HCT116 (cell line): ENCODE measurements at regions not wholly inside any gene's neighbourhood (a gene's known extent, or its start where the extent isn't known, plus 50 kb on each side); places are given as distances from the start of the nearest gene placed in this dataset.

Source experiments
- ATAC-seq: fragments of 200-7000 bp; cut with Tn5 transposase; 2 replicates; pipeline ENCODE4 v1.9.1; 2020; ENCODE audit warnings: mild to moderate bottlenecking, moderate library complexity
- BruUV-seq: library from RNA; stranded (reverse); fragments of 400-500 nt; replicated peaks from 2 replicates; lab custom pipeline; 2021; lab: Mats Ljungman, UMichigan
- CTCF ChIA-PET: fragments of 300-600 bp; sonication (Branson Sonifier 250); formaldehyde crosslinking; loops from one replicate; lab custom pipeline; 2021; ENCODE audit warnings: antibody characterized with exemption; lab: Charles Lee
- POLR2A ChIA-PET: fragments of 300-600, 350-600 bp; sonication (Branson Sonifier 250); formaldehyde crosslinking; loops from one replicate; lab custom pipeline; 2021; ENCODE audit warnings: antibody characterized with exemption; lab: Charles Lee
- RAD21 ChIA-PET, 2 experiments: fragments of 300-600 bp; sonication (Branson Sonifier 250); formaldehyde crosslinking; loops; one replicate each; lab custom pipeline; 2023; ENCODE audit warnings: low total read pairs in 2 of 2; ENCODE audit not compliant: uncharacterized antibody in 2 of 2, unreplicated experiment in 2 of 2, low non-redundant PET in 1 of 2; lab: Charles Lee
- DNase-seq: peaks from one replicate; pipeline ENCODE4 v3.0.0-alpha.2; 2010; ENCODE audit warnings: low read depth, low spot score
- H2AFZ ChIP-seq: fragments of 200-600 bp; shearing (Covaris generic), sonication (generic); 2 replicates; pipeline ENCODE4 v1.6.1; 2017; ENCODE audit warnings: low read depth, mixed run types, mixed read lengths, antibody characterized with exemption, low read length; ENCODE audit not compliant: poor library complexity, severe bottlenecking
- H3K27ac ChIP-seq: 2 replicates; pipeline ENCODE4 v1.5.1; 2012; ENCODE audit warnings: low read depth, low read length
- H3K27me3 ChIP-seq: fragments of 200-600 bp; sonication (generic); 2 replicates; pipeline ENCODE4 v1.6.1; 2016; ENCODE audit warnings: mixed run types, low read length, mixed read lengths; ENCODE audit not compliant: insufficient read depth
- H3K36me3 ChIP-seq, 2 experiments: fragments of 200-500 bp in 1 of 2; fragments of 200-600 bp in 1 of 2; sonication (Bioruptor generic) in 1 of 2; sonication (generic) in 1 of 2; 2 replicates each; pipeline versions ENCODE4 v1.5.1 to v1.6.1; 2014 to 2016; ENCODE audit warnings: low read length in 2 of 2, inconsistent platforms in 1 of 2, mixed read lengths in 1 of 2, mixed run types in 1 of 2; ENCODE audit not compliant: insufficient read depth in 2 of 2, control insufficient read depth in 1 of 2
- H3K4me1 ChIP-seq, 2 experiments: fragments of 200-600 bp in 1 of 2; sonication (generic) in 1 of 2; 2 replicates each; pipeline versions ENCODE4 v1.5.1 to v1.6.1; 2012 to 2017; ENCODE audit warnings: low read length in 2 of 2, inconsistent platforms in 1 of 2, mild to moderate bottlenecking in 1 of 2, mixed read lengths in 1 of 2, mixed run types in 1 of 2, moderate library complexity in 1 of 2; ENCODE audit not compliant: insufficient read depth in 2 of 2, control insufficient read depth in 1 of 2
- H3K4me2 ChIP-seq: fragments of 200-600 bp; sonication (generic); 2 replicates; pipeline ENCODE4 v1.6.1; 2017; ENCODE audit warnings: mixed run types, low read length, mixed read lengths
- H3K4me3 ChIP-seq, 2 experiments: fragments of 200-600 bp in 1 of 2; sonication (generic) in 1 of 2; replicated peaks in 1 of 2; 2 replicates each; pipeline ENCODE4 v1.5.1; 2011 to 2016; ENCODE audit warnings: low read length in 2 of 2, control low read depth in 1 of 2, low read depth in 1 of 2, mild to moderate bottlenecking in 1 of 2, mixed read lengths in 1 of 2, mixed run types in 1 of 2
- H3K79me2 ChIP-seq: fragments of 200-600 bp; sonication (generic); 2 replicates; pipeline ENCODE4 v1.6.1; 2017; ENCODE audit warnings: mild to moderate bottlenecking, mixed run types, low read length, moderate library complexity, mixed read lengths; ENCODE audit not compliant: insufficient read depth
- H3K9ac ChIP-seq: fragments of 200-600 bp; sonication (generic); 2 replicates; pipeline ENCODE4 v1.6.1; 2016; ENCODE audit warnings: low read length, mixed read lengths
- H3K9me2 ChIP-seq: fragments of 200-600 bp; sonication (generic), shearing (Covaris generic); 2 replicates; pipeline ENCODE4 v1.6.1; 2017; ENCODE audit warnings: mixed run types, mild to moderate bottlenecking, moderate library complexity; ENCODE audit not compliant: insufficient read depth
- H3K9me3 ChIP-seq, 2 experiments: fragments of 200-500 bp in 1 of 2; fragments of 200-600 bp in 1 of 2; sonication (Bioruptor generic) in 1 of 2; sonication (generic) in 1 of 2; 2 replicates each; pipeline ENCODE4 v1.6.1; 2014 to 2017; ENCODE audit warnings: low read length in 2 of 2, mixed read lengths in 2 of 2, inconsistent platforms in 1 of 2, low read depth in 1 of 2, mild to moderate bottlenecking in 1 of 2, mixed run types in 1 of 2, moderate library complexity in 1 of 2; ENCODE audit not compliant: control insufficient read depth in 1 of 2, insufficient read depth in 1 of 2
- H4K20me1 ChIP-seq: fragments of 200-600 bp; sonication (generic), shearing (Covaris generic); 2 replicates; pipeline ENCODE4 v1.6.1; 2017; ENCODE audit warnings: mixed run types, mild to moderate bottlenecking, moderate library complexity; ENCODE audit not compliant: insufficient read depth
- CBX3 ChIP-seq: IDR thresholded peaks from 2 replicates; pipeline ENCODE4 v1.6.1; 2012; ENCODE audit warnings: low read depth
- EGR1 ChIP-seq: IDR thresholded peaks from 2 replicates; pipeline ENCODE4 v1.6.1; 2012; ENCODE audit warnings: low read depth
- EZH2 ChIP-seq: fragments of 200-600 bp; sonication (generic); IDR thresholded peaks from 2 replicates; pipeline ENCODE4 v1.6.1; 2017; ENCODE audit warnings: antibody characterized with exemption, mixed run types
- EZH2phosphoT487 ChIP-seq: fragments of 200-600 bp; IDR thresholded peaks from 2 replicates; pipeline ENCODE4 v1.6.1; 2018; ENCODE audit warnings: antibody characterized with exemption, borderline replicate concordance
- FOSL1 ChIP-seq: IDR thresholded peaks from 2 replicates; pipeline ENCODE4 v1.6.1; 2012; ENCODE audit warnings: low read depth
- JUND ChIP-seq: IDR thresholded peaks from 2 replicates; pipeline ENCODE4 v1.6.1; 2012
- POLR2AphosphoS5 ChIP-seq: IDR thresholded peaks from 2 replicates; pipeline ENCODE4 v1.6.1; 2011; ENCODE audit warnings: mild to moderate bottlenecking, low read depth, low read length, moderate library complexity
- RAD21 ChIP-seq: IDR thresholded peaks from 2 replicates; pipeline ENCODE4 v1.6.1; 2012; ENCODE audit warnings: low read depth, mild to moderate bottlenecking
- SIN3A ChIP-seq: IDR thresholded peaks from 2 replicates; pipeline ENCODE4 v1.6.1; 2012; ENCODE audit warnings: low read depth
- SP1 ChIP-seq: IDR thresholded peaks from 2 replicates; pipeline ENCODE4 v1.6.1; 2012; ENCODE audit warnings: low read depth
- SRF ChIP-seq: IDR thresholded peaks from 2 replicates; pipeline ENCODE4 v1.6.1; 2012; ENCODE audit warnings: low read depth
- intact Hi-C: fragments of 100-400 bp; cut with micrococcal nuclease; formaldehyde crosslinking; loops from 2 replicates; pipeline ENCODE4 v1.10.0; 2022
- TF ChIP-seq, protein P1 (sequence below): IDR thresholded peaks from 2 replicates; pipeline ENCODE4 v1.6.1; 2012
- TF ChIP-seq, protein P2 (sequence below): IDR thresholded peaks from 2 replicates; pipeline ENCODE4 v1.6.1; 2012; ENCODE audit warnings: low read depth
- TF ChIP-seq, protein P3 (sequence below), 3 experiments: fragments of 200-600 bp in 1 of 3; sonication (generic) in 1 of 3; IDR thresholded peaks in 2 of 3; conservative IDR thresholded peaks in 1 of 3; 2 replicates each; pipeline ENCODE4 v1.5.1; 2012 to 2017; ENCODE audit warnings: low read depth in 2 of 3, low read length in 2 of 3, antibody characterized with exemption in 1 of 3, borderline replicate concordance in 1 of 3, control low read depth in 1 of 3, mild to moderate bottlenecking in 1 of 3, mixed read lengths in 1 of 3, mixed run types in 1 of 3, moderate library complexity in 1 of 3; ENCODE audit not compliant: insufficient read depth in 1 of 3
- TF ChIP-seq, protein P4 (sequence below): IDR thresholded peaks from 2 replicates; pipeline ENCODE4 v1.6.1; 2012

DNA sequence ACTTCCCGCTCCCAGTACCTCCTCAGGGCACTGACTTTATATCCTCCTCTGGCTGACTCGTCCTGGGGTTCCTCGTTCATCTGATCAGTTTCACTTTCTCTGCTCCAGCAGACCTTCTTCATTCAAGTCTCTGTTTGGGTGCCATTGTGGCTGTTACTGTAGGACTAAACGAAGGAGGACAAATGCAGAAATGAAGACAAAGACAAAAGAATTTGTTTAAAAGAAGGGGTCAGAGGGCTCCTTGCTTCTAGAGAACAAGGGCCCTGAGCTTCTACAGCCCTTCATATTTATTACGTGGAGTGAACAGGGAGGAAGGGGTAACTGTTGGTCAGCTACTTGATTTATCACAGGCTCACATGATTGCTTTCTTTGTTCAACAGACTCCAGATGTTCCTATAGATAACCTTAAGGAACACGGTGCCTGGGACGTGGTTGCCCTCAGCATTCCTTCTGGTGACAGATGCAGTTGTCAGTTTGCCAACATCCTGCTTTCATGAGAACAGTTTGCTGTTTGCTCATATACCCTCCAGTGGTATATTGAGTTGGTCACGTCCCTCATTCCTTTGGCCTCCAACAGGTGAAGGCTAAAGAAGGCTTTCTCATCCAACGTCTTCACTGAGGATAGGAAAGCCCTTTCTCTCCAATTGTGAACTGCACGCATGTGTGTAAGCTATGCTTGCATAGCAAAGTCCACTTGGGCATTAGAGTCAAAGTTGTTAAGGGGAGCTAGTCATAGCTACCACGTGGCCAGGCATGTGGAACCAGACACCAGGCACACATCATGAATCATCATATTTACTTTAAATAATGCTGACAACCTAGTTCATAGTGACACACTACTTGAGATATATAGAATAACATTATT lies 69.1 kb upstream of the BTN3A2 start:
- CTCF ChIA-PET, result no interaction called here
- ATAC-seq, result peak; percentile 63
- no TSS peak for BruUV-seq
- intact Hi-C loops, result no loop called here
- Histone ChIP-seq H3K36me3 (no peaks in the 10 kb centered on the region), H3K4me3 (no peak overlapping the region), H4K20me1 (no peaks in the 10 kb centered on the region), H3K27me3 (no peaks in the 10 kb centered on the region), H3K9me3 (no peaks in the 10 kb centered on the region), H3K79me2 (no peaks in the 10 kb centered on the region), H3K4me2 (peak overlapping the region; percentile 54), H3K9ac (peak overlapping the region; percentile 13; the same call in 1 of the 2 replicates), H3K4me1 (peaks cover 5 to 26% of the 10 kb centered on the region in 2 experiments; a peak in 3 of 4 replicates), H3K9me2 (no peaks in the 10 kb centered on the region), H3K27ac (no peak overlapping the region), H2AFZ (peak overlapping the region; percentile 8)
- POLR2A ChIA-PET, result interaction anchor here (0.7 to 1.4 kb wide), 5 partner anchors 9 to 172 kb away, joined by 3 to 7 read pairs (median 3); a partner anchor contains a TSS
- peak; percentile 61 for DNase-seq
- TF ChIP-seq RAD21, result no peak
- TF ChIP-seq EZH2phosphoT487, result no peak
- peak; percentile 71 for TF ChIP-seq JUND
- TF ChIP-seq FOSL1, result peak; percentile 66
- TF ChIP-seq SRF, result 0 out of 2 replicates have a peak, but pooled peaks have one; percentile 34
- TF ChIP-seq, protein P1, sequence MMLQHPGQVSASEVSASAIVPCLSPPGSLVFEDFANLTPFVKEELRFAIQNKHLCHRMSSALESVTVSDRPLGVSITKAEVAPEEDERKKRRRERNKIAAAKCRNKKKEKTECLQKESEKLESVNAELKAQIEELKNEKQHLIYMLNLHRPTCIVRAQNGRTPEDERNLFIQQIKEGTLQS, result no peak
- TF ChIP-seq POLR2AphosphoS5, result no peak
- TF ChIP-seq EZH2, result no peak
- TF ChIP-seq CBX3, result peak; percentile 79; the same call in 1 of the 2 replicates
- TF ChIP-seq, protein P2, sequence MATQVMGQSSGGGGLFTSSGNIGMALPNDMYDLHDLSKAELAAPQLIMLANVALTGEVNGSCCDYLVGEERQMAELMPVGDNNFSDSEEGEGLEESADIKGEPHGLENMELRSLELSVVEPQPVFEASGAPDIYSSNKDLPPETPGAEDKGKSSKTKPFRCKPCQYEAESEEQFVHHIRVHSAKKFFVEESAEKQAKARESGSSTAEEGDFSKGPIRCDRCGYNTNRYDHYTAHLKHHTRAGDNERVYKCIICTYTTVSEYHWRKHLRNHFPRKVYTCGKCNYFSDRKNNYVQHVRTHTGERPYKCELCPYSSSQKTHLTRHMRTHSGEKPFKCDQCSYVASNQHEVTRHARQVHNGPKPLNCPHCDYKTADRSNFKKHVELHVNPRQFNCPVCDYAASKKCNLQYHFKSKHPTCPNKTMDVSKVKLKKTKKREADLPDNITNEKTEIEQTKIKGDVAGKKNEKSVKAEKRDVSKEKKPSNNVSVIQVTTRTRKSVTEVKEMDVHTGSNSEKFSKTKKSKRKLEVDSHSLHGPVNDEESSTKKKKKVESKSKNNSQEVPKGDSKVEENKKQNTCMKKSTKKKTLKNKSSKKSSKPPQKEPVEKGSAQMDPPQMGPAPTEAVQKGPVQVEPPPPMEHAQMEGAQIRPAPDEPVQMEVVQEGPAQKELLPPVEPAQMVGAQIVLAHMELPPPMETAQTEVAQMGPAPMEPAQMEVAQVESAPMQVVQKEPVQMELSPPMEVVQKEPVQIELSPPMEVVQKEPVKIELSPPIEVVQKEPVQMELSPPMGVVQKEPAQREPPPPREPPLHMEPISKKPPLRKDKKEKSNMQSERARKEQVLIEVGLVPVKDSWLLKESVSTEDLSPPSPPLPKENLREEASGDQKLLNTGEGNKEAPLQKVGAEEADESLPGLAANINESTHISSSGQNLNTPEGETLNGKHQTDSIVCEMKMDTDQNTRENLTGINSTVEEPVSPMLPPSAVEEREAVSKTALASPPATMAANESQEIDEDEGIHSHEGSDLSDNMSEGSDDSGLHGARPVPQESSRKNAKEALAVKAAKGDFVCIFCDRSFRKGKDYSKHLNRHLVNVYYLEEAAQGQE, result no peak
- TF ChIP-seq SP1, result peak; percentile 62
- TF ChIP-seq SIN3A, result 0 out of 2 replicates have a peak, but pooled peaks have one; percentile 35
- TF ChIP-seq EGR1, result no peak
- TF ChIP-seq, protein P3, sequence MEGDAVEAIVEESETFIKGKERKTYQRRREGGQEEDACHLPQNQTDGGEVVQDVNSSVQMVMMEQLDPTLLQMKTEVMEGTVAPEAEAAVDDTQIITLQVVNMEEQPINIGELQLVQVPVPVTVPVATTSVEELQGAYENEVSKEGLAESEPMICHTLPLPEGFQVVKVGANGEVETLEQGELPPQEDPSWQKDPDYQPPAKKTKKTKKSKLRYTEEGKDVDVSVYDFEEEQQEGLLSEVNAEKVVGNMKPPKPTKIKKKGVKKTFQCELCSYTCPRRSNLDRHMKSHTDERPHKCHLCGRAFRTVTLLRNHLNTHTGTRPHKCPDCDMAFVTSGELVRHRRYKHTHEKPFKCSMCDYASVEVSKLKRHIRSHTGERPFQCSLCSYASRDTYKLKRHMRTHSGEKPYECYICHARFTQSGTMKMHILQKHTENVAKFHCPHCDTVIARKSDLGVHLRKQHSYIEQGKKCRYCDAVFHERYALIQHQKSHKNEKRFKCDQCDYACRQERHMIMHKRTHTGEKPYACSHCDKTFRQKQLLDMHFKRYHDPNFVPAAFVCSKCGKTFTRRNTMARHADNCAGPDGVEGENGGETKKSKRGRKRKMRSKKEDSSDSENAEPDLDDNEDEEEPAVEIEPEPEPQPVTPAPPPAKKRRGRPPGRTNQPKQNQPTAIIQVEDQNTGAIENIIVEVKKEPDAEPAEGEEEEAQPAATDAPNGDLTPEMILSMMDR (IDR thresholded peaks at IDR 0.05 in 2 of 3, conservative IDR thresholded peaks at IDR 0.05 in 1 of 3; ENCODE audit: borderline replicate concordance in 1 of 3, insufficient read depth in 1 of 3, low read depth in 2 of 3, low read length in 2 of 3), result no peak
- TF ChIP-seq, protein P4, sequence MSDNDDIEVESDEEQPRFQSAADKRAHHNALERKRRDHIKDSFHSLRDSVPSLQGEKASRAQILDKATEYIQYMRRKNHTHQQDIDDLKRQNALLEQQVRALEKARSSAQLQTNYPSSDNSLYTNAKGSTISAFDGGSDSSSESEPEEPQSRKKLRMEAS, result peak; percentile 96
- RAD21 ChIA-PET, result no interaction called here
